GM12865 (cell line): ENCODE measurements at regions not wholly inside any gene's neighbourhood (a gene's known extent, or its start where the extent isn't known, plus 50 kb on each side); places are given as distances from the start of the nearest gene placed in this dataset.

ENCODE experiments used
- DNase-seq: peaks from one replicate; pipeline ENCODE4 v3.0.0; 2010; ENCODE audit warnings: low read depth
- H3K4me3 ChIP-seq: 2 replicates; pipeline ENCODE4 v1.5.1; 2011; ENCODE audit warnings: mild to moderate bottlenecking, low read depth, low read length, control low read depth
- CTCF ChIP-seq: IDR thresholded peaks from 2 replicates; pipeline ENCODE4 v1.5.1; 2011; ENCODE audit warnings: low read length, control low read depth, low read depth, inconsistent platforms; ENCODE audit not compliant: insufficient read depth; ENCODE audit errors: missing control alignments

DNA sequence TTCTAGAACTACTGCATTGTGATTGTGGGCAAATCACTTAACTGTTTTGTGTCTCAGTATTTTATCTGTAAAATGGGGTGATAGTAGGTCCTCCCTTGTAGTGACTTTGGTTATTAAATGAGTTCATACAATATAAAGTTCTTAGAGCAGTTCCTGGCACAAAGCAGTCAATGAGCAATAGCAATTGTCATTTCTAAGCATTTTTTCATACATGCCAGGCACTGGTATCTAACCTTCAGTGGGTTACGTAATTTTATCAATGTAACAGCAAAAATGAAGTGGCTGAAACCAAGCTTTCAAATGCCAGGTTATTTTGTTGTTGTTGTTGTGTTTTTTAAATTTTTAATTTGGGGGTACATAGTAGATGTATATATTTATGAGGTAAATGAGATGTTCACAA is 401.9 kb downstream of the MEIS1 start:
- no peak for TF ChIP-seq CTCF
- H3K4me3 ChIP-seq, result no peak overlapping the region
- DNase-seq, result no peak

DNA sequence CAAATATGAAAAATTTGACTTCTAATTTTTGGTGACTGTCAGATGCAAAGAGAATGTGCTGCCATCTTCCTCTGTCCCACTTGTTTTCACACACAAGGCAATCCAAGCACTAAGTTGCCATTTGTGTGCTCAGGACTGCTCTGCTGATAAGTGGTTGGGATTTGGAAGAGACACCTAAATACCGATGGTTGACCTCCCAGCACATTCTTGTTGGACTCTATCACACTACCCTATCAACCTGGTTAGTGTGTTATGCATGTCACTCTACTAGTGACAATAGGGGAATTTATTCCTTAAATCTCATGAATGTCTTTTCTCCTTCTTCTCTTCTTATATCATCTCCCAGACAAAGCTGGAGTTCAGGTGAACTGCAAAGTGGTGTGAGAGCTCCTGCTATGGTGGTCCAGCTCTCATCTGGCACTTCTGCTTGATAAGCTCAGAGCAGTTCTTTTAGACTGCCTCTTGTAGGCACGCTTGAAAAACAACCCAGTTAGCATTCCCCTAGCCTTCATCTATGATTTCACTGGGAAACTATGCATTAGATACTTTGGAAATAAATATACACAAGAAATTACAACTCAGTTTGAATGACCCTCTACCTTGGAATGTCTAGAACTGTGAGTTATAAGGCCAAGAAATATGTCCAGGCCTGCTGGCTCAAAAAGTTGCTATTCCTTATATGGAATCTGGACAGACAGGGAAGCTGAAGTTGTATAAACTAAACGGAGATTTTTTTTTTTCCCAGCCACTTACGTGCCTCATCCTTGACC is 404.8 kb downstream of the MEIS1 start:
- no peak overlapping the region for H3K4me3 ChIP-seq
- no peak for DNase-seq
- no peak for TF ChIP-seq CTCF

DNA sequence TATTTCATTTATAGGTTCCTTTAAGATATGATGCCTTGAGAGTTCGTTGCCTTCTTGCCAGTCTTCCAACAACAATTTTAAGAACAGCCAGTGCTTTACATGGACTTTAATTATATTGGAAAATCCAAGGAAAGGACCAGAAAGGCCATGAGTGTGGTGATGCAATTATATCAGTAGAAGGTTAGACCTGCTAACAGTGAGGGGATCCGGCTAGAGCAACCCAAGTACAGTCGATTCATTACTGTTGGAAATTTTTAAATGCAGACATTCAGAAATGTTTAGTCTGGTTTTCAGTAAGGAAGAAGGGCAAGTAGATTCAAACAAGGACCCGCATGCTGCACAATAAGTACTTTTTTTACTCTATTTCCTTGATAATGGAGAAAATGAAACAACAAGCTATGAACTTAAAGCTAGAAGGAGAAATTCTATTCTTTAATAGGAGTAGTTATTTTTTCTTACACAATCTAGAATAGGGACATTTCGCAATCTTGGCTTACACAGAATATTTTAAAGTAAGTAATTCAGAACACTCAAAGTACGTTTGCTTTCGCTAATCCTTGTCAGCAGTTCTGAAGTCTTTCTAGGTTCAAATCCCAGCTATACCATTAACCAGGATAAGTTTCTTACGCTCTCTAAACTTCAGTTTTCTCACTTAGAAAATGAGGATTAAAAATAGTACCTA is 405.5 kb downstream of the MEIS1 start:
- DNase-seq, result no peak
- TF ChIP-seq CTCF, result no peak
- no peak overlapping the region for H3K4me3 ChIP-seq

DNA sequence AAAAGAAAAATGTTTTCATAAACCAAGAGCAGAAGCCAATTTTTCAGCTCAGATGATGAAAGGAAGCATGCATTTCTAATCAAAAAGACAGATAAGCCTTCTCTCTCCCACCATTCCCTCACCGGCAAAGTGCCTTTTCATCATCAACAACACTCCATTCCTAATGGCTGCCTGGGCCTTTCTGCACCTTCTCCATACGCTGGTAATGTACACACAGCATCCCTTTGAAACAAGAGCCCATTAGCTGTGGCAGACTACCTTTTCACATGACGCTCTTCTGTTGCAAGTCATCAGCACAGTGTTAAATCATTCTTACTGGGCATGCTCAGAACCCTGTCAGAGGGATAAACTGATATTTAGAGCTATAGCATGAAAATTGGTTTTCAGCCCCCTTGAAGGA is 408.9 kb downstream of the MEIS1 start:
- no peak overlapping the region for H3K4me3 ChIP-seq
- DNase-seq, result no peak
- no peak for TF ChIP-seq CTCF

- no peak for DNase-seq
- no peak overlapping the region for H3K4me3 ChIP-seq
- TF ChIP-seq CTCF, result no peak
These were observed 410.4 kb downstream of the MEIS1 start for GRCh38 chr2:66845307-66845706.

DNA sequence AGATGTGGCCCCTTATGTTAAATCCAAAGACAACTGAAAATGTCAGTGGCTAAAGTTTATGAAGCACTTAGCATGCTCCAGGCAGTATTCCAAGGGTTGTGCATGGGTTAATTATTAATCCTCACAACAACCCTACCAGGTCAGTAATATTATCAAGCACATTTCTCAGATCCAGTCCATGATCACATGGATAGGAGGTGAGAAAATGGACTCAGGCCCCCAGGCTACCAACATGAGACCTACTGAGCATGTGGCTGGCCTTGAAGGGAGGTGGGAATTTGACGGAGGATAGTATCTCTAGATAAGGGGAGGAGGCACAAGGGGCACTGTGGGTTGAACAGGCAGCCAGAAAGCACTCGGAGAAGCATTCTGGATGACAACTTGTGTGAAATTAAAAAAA is 412.0 kb downstream of the MEIS1 start:
- TF ChIP-seq CTCF, result no peak
- DNase-seq, result no peak
- H3K4me3 ChIP-seq, result no peak overlapping the region
